CD14-positive monocyte (primary cell): ENCODE measurements at regions not wholly inside any gene's neighbourhood (a gene's known extent, or its start where the extent isn't known, plus 50 kb on each side); places are given as distances from the start of the nearest gene placed in this dataset.
"Not testable (repeated sequence)": the region's sequence is repeated elsewhere in the genome, so short reads cannot be mapped to it uniquely, and the experiment has no call there.

ENCODE experiments used
- DNase-seq, 3 donors: peaks; one replicate each; pipeline ENCODE4 v3.0.0-alpha.2; 2011 to 2022
- H2AFZ ChIP-seq: 2 replicates; pipeline ENCODE4 v1.6.0; 2012; ENCODE audit warnings: mild to moderate bottlenecking, low read depth, low read length, inconsistent platforms; ENCODE audit not compliant: insufficient read depth, poor library complexity, severe bottlenecking
- H3K27ac ChIP-seq, 2 donors: 1 replicate in 1 of 2; 2 replicates in 1 of 2; pipeline ENCODE4 v1.5.1; 2012 to 2013; ENCODE audit warnings: low read length in 2 of 2, control low read depth in 1 of 2, inconsistent platforms in 1 of 2, low read depth in 1 of 2, mild to moderate bottlenecking in 1 of 2
- H3K27me3 ChIP-seq, 2 donors: one replicate each; pipeline versions ENCODE4 v1.6.0 to v1.6.1; 2011 to 2013; ENCODE audit warnings: low read length in 2 of 2; ENCODE audit not compliant: control insufficient read depth in 2 of 2, insufficient read depth in 2 of 2
- H3K36me3 ChIP-seq, 2 donors: replicated peaks in 1 of 2; 1 replicate in 1 of 2; 2 replicates in 1 of 2; pipeline versions ENCODE4 v1.5.1 to v1.6.1; 2012 to 2013; ENCODE audit warnings: low read length in 2 of 2, control low read depth in 1 of 2, inconsistent platforms in 1 of 2, mild to moderate bottlenecking in 1 of 2; ENCODE audit not compliant: insufficient read depth in 2 of 2, control insufficient read depth in 1 of 2
- H3K4me1 ChIP-seq, 2 donors: 1 replicate in 1 of 2; 2 replicates in 1 of 2; pipeline versions ENCODE4 v1.5.1 to v1.6.1; 2012 to 2013; ENCODE audit warnings: low read length in 2 of 2, control low read depth in 1 of 2, inconsistent platforms in 1 of 2, mild to moderate bottlenecking in 1 of 2, moderate library complexity in 1 of 2; ENCODE audit not compliant: insufficient read depth in 2 of 2, control insufficient read depth in 1 of 2
- H3K4me2 ChIP-seq: replicated peaks from 2 replicates; pipeline ENCODE3; 2012; ENCODE audit warnings: low read length, moderate library complexity, mild to moderate bottlenecking; ENCODE audit not compliant: poor library complexity, severe bottlenecking; ENCODE audit errors: extremely low read depth
- H3K4me3 ChIP-seq, 3 experiments: fragments of 200-600 bp in 1 of 3; sonication (generic) in 1 of 3; replicated peaks in 1 of 3; 1 replicate in 2 of 3; 2 replicates in 1 of 3; pipeline ENCODE4 v1.5.1; 2011 to 2013; ENCODE audit warnings: low read length in 3 of 3, mild to moderate bottlenecking in 3 of 3, control low read depth in 2 of 3, low read depth in 2 of 3, inconsistent platforms in 1 of 3, moderate library complexity in 1 of 3
- H3K79me2 ChIP-seq: 2 replicates; pipeline ENCODE4 v1.6.0; 2012; ENCODE audit warnings: mild to moderate bottlenecking, control low read depth, inconsistent platforms, low read length, moderate library complexity; ENCODE audit not compliant: insufficient read depth
- H3K9ac ChIP-seq: 2 replicates; pipeline ENCODE4 v1.6.0; 2017; ENCODE audit warnings: low read length, mild to moderate bottlenecking; ENCODE audit not compliant: insufficient read depth, poor library complexity, severe bottlenecking
- H3K9me3 ChIP-seq, 2 donors: replicated peaks in 1 of 2; 1 replicate in 1 of 2; 2 replicates in 1 of 2; pipeline versions ENCODE4 v1.5.1 to v1.6.1; 2012 to 2013; ENCODE audit warnings: low read length in 2 of 2, control low read depth in 1 of 2; ENCODE audit not compliant: control insufficient read depth in 1 of 2, insufficient read depth in 1 of 2
- H4K20me1 ChIP-seq: 2 replicates; pipeline ENCODE4 v1.6.0; 2012; ENCODE audit warnings: mild to moderate bottlenecking, low read length, control low read depth, moderate library complexity; ENCODE audit not compliant: insufficient read depth
- H3K27ac Mint-ChIP-seq, 7 donors: one replicate each; pipeline ENCODE4 v1.8.0; 2020; ENCODE audit warnings: mild to moderate bottlenecking in 7 of 7, mixed read lengths in 7 of 7, moderate library complexity in 6 of 7, inconsistent platforms in 2 of 7
- H3K27me3 Mint-ChIP-seq, 3 donors: one replicate each; pipeline ENCODE4 v1.8.0; 2021 to 2022; ENCODE audit warnings: low read depth in 3 of 3, mild to moderate bottlenecking in 3 of 3, mixed read lengths in 3 of 3, moderate library complexity in 3 of 3, inconsistent platforms in 1 of 3
- H3K36me3 Mint-ChIP-seq, 2 donors: one replicate each; pipeline ENCODE4 v1.8.0; 2020; ENCODE audit warnings: mixed read lengths in 2 of 2, inconsistent platforms in 1 of 2, mild to moderate bottlenecking in 1 of 2
- H3K4me1 Mint-ChIP-seq: one replicate; pipeline ENCODE4 v1.8.0; 2020; ENCODE audit warnings: mild to moderate bottlenecking, mixed read lengths
- H3K4me3 Mint-ChIP-seq, 2 donors: one replicate each; pipeline ENCODE4 v1.8.0; 2020; ENCODE audit warnings: mild to moderate bottlenecking in 2 of 2, mixed read lengths in 2 of 2, moderate library complexity in 1 of 2
- H3K9me3 Mint-ChIP-seq, 7 donors: one replicate each; pipeline ENCODE4 v1.8.0; 2020 to 2022; ENCODE audit warnings: mixed read lengths in 7 of 7, mild to moderate bottlenecking in 6 of 7, moderate library complexity in 6 of 7, inconsistent platforms in 2 of 7
- WGBS: methylation state at CpG from one replicate; pipeline ENCODE4 v1.1.5; 2013; ENCODE audit warnings: missing lambda C conversion rate; ENCODE audit not compliant: insufficient coverage; 5-methylcytosine and 5-hydroxymethylcytosine counted together
- intact Hi-C, 2 donors: fragments of 100-400 bp; cut with micrococcal nuclease; formaldehyde crosslinking; loops; one replicate each; pipeline versions ENCODE4 v1.15.0 to v1.15.1; 2023
- TF ChIP-seq, protein P1 (sequence below): fragments of 200-600 bp; IDR thresholded peaks from one replicate; pipeline ENCODE4 v1.8.0; 2022; ENCODE audit warnings: antibody characterized with exemption, mild to moderate bottlenecking

DNA sequence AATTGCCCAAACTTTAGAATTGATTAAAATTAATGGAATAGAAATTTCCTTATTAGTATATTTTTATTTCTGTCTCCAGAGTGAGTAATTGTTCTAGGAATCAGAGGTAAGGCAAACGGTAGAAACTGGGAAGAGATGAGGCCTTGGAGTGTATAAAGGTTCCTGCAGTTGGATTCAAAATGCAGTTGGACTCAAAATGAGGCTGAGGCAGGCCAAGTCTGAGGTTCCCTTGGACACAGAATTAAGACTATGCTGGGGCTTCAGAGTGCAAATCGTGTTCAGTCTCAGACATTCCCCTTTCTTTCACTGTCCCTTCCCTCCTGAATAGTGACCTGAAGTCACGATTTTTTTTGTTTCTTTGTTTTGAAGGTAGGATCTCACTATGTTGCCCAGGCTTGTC, 746.9 kb upstream of the NRXN1 start:
- Histone ChIP-seq H3K4me1 (no peaks in the 10 kb centered on the region), H4K20me1 (no peaks in the 10 kb centered on the region), H3K27me3 (no peaks in the 10 kb centered on the region), H2AFZ (no peak overlapping the region), H3K9me3 (peaks cover 12 to 23% of the 10 kb centered on the region in 2 donors), H3K36me3 (no peaks in the 10 kb centered on the region), H3K27ac (no peak overlapping the region), H3K4me2 (no peak overlapping the region), H3K4me3 (no peak overlapping the region), H3K79me2 (no peaks in the 10 kb centered on the region), H3K9ac (no peak overlapping the region)
- no peak for DNase-seq
- Mint-ChIP-seq H3K9me3 (peaks cover 2 to 13% (median 11%) of the 10 kb centered on the region in 7 donors), H3K27ac (no peak overlapping the region), H3K4me1 (no peaks in the 10 kb centered on the region), H3K36me3 (no peaks in the 10 kb centered on the region), H3K27me3 (peaks cover 0 to 2% (median 0%) of the 10 kb centered on the region in 3 donors), H3K4me3 (no peak overlapping the region)
- intact Hi-C loops, result no loop called here
- TF ChIP-seq, protein P1, sequence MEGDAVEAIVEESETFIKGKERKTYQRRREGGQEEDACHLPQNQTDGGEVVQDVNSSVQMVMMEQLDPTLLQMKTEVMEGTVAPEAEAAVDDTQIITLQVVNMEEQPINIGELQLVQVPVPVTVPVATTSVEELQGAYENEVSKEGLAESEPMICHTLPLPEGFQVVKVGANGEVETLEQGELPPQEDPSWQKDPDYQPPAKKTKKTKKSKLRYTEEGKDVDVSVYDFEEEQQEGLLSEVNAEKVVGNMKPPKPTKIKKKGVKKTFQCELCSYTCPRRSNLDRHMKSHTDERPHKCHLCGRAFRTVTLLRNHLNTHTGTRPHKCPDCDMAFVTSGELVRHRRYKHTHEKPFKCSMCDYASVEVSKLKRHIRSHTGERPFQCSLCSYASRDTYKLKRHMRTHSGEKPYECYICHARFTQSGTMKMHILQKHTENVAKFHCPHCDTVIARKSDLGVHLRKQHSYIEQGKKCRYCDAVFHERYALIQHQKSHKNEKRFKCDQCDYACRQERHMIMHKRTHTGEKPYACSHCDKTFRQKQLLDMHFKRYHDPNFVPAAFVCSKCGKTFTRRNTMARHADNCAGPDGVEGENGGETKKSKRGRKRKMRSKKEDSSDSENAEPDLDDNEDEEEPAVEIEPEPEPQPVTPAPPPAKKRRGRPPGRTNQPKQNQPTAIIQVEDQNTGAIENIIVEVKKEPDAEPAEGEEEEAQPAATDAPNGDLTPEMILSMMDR, result no peak
- WGBS, result 80% methylated on average over 1 of the region's 3 CpGs

DNA sequence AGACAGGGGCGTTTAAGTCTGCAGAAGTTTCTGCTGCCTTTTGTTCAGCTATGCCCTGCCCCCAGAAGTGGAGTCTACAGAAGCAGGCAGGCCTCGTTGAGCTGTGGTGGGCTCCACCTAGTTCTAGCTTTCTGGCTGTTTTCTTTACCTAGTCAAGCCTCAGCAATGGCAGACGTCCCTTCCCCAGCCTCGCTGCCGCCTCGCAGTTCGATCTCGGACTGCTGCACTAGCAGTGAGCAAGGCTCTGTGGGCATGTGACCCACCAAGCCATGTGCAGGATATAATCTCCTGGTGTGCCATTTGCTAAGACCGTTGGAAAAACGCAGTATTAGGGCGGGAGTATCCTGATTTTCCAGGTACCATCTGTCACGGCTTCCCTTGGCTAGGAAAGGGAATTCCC, 742.7 kb upstream of the NRXN1 start:
- H3K27ac ChIP-seq, DNase-seq, H3K9ac ChIP-seq, H3K36me3 Mint-ChIP-seq, intact Hi-C loops, H2AFZ ChIP-seq, H3K4me3 ChIP-seq, H3K27me3 ChIP-seq, H4K20me1 ChIP-seq, H3K79me2 ChIP-seq, H3K4me1 Mint-ChIP-seq, H3K27me3 Mint-ChIP-seq, H3K36me3 ChIP-seq, H3K27ac Mint-ChIP-seq, H3K4me2 ChIP-seq, H3K4me1 ChIP-seq, H3K4me3 Mint-ChIP-seq: not testable (repeated sequence)
- H3K9me3 ChIP-seq, result peaks cover 12 to 16% of the 10 kb centered on the region in 2 donors
- H3K9me3 Mint-ChIP-seq, result peaks cover 4 to 21% (median 15%) of the 10 kb centered on the region in 7 donors
- WGBS, result 88% methylated on average over 11 of the region's 12 CpGs
